ENCODE measurements at regions not wholly inside any gene's neighbourhood (a gene's known extent, or its start where the extent isn't known, plus 50 kb on each side); places are given as distances from the start of the nearest gene placed in this dataset.

DNA sequence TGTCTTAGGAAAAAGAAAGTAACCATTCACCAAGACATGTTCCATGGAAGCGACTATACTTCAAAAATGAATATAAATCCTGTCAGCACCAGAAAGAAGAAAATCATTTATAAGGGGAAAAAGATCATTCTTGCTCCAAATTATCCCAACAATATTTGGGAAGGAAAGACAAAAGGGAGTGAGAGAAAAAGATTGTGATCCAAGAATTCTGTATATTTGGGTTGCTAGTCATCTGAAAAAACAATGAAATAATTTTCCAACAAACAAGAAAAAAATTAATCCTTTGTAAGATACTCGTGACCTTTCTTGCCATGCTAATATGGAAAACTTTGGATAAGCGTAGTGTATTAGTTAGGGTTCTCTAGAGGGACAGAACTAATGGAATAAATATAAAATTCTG is 163.2 kb upstream of the ZNF32 start (continued):
- TF ChIP-seq, protein P1, sequence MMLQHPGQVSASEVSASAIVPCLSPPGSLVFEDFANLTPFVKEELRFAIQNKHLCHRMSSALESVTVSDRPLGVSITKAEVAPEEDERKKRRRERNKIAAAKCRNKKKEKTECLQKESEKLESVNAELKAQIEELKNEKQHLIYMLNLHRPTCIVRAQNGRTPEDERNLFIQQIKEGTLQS (IDR thresholded peaks at IDR 0.05): no peak
- TF ChIP-seq EZH2phosphoT487 (IDR thresholded peaks at IDR 0.05; ENCODE audit: borderline replicate concordance) (no peak), SP1 (IDR thresholded peaks at IDR 0.05; ENCODE audit: low read depth) (no peak), CEBPB (IDR thresholded peaks at IDR 0.05; ENCODE audit: low read depth) (no peak)

DNA sequence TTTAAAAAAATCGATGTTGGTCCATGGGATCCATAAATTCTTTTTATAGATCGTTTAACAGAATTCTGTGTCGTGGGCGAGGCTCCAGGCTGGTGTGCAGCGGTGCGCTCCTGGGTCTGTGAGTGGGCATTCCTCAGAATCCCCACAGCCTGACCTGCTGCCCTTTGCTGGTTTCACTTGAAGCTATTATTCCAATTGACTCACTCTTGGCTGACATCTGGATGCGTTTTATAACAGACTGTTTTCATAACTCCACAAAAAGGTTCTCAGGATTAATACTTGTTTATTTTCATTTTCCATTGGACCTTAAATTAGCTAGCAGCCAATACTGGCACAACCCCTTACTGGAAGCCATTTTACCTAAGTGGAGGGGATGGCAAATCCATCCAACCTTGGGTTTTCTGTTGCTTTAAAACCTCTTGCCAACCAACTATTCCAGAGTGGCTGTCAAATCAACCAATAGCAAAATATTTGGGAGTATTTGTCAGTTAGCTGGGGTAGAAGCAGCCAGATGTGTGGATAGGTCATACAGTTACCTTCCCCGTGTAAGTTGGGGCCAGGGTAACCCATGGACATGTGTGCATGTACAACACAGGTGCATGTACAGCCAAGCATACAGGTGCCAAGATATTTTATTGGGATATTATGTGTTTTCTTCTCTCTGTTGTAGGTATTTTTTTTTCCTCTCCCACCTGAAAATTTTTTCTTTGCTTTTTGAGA is 160.7 kb upstream of the ZNF32 start:
- TF ChIP-seq YY1 (IDR thresholded peaks at IDR 0.05; ENCODE audit: extremely low read depth, insufficient replicate concordance, low read depth, low read length) (no peak), FOSL1 (IDR thresholded peaks at IDR 0.05; ENCODE audit: low read depth) (no peak), SIN3A (IDR thresholded peaks at IDR 0.05; ENCODE audit: low read depth) (no peak), RAD21 (IDR thresholded peaks at IDR 0.05; ENCODE audit: low read depth) (no peak), POLR2A (IDR thresholded peaks at IDR 0.05; ENCODE audit: borderline replicate concordance, extremely low read depth, insufficient read depth, insufficient read length) (no peak), ZNF274 (IDR thresholded peaks at IDR 0.05; ENCODE audit: low read depth, low read length) (no peak), CEBPB (IDR thresholded peaks at IDR 0.05; ENCODE audit: low read depth) (no peak), EGR1 (IDR thresholded peaks at IDR 0.05; ENCODE audit: low read depth) (no peak), JUND (IDR thresholded peaks at IDR 0.05) (no peak), POLR2AphosphoS5 (IDR thresholded peaks at IDR 0.05; ENCODE audit: low read depth, low read length) (no peak), EZH2phosphoT487 (IDR thresholded peaks at IDR 0.05; ENCODE audit: borderline replicate concordance) (no peak), EZH2 (IDR thresholded peaks at IDR 0.05) (no peak), CBX3 (IDR thresholded peaks at IDR 0.05; ENCODE audit: low read depth) (no peak)
- TF ChIP-seq, protein P2, sequence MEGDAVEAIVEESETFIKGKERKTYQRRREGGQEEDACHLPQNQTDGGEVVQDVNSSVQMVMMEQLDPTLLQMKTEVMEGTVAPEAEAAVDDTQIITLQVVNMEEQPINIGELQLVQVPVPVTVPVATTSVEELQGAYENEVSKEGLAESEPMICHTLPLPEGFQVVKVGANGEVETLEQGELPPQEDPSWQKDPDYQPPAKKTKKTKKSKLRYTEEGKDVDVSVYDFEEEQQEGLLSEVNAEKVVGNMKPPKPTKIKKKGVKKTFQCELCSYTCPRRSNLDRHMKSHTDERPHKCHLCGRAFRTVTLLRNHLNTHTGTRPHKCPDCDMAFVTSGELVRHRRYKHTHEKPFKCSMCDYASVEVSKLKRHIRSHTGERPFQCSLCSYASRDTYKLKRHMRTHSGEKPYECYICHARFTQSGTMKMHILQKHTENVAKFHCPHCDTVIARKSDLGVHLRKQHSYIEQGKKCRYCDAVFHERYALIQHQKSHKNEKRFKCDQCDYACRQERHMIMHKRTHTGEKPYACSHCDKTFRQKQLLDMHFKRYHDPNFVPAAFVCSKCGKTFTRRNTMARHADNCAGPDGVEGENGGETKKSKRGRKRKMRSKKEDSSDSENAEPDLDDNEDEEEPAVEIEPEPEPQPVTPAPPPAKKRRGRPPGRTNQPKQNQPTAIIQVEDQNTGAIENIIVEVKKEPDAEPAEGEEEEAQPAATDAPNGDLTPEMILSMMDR (IDR thresholded peaks at IDR 0.05 in 2 of 3, conservative IDR thresholded peaks at IDR 0.05 in 1 of 3; ENCODE audit: borderline replicate concordance in 1 of 3, insufficient read depth in 1 of 3, low read depth in 2 of 3, low read length in 2 of 3): no peak
- TF ChIP-seq, protein P3, sequence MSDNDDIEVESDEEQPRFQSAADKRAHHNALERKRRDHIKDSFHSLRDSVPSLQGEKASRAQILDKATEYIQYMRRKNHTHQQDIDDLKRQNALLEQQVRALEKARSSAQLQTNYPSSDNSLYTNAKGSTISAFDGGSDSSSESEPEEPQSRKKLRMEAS (IDR thresholded peaks at IDR 0.05): no peak
- TF ChIP-seq, protein P1 (IDR thresholded peaks at IDR 0.05): no peak
- TF ChIP-seq, protein P4, sequence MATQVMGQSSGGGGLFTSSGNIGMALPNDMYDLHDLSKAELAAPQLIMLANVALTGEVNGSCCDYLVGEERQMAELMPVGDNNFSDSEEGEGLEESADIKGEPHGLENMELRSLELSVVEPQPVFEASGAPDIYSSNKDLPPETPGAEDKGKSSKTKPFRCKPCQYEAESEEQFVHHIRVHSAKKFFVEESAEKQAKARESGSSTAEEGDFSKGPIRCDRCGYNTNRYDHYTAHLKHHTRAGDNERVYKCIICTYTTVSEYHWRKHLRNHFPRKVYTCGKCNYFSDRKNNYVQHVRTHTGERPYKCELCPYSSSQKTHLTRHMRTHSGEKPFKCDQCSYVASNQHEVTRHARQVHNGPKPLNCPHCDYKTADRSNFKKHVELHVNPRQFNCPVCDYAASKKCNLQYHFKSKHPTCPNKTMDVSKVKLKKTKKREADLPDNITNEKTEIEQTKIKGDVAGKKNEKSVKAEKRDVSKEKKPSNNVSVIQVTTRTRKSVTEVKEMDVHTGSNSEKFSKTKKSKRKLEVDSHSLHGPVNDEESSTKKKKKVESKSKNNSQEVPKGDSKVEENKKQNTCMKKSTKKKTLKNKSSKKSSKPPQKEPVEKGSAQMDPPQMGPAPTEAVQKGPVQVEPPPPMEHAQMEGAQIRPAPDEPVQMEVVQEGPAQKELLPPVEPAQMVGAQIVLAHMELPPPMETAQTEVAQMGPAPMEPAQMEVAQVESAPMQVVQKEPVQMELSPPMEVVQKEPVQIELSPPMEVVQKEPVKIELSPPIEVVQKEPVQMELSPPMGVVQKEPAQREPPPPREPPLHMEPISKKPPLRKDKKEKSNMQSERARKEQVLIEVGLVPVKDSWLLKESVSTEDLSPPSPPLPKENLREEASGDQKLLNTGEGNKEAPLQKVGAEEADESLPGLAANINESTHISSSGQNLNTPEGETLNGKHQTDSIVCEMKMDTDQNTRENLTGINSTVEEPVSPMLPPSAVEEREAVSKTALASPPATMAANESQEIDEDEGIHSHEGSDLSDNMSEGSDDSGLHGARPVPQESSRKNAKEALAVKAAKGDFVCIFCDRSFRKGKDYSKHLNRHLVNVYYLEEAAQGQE (IDR thresholded peaks at IDR 0.05; ENCODE audit: low read depth): no peak
- Histone ChIP-seq H3K27me3 (ENCODE audit: insufficient read depth, low read length) (peaks cover 29% of the 10 kb centered on the region), H4K20me1 (ENCODE audit: insufficient read depth) (no peaks in the 10 kb centered on the region), H3K4me2 (ENCODE audit: low read length) (no peak overlapping the region), H3K9ac (ENCODE audit: low read length) (no peak overlapping the region), H3K79me2 (ENCODE audit: insufficient read depth, low read length) (no peaks in the 10 kb centered on the region), H3K9me2 (ENCODE audit: insufficient read depth) (no peaks in the 10 kb centered on the region), H2AFZ (ENCODE audit: low read depth, low read length, poor library complexity, severe bottlenecking) (no peak overlapping the region), H3K27ac (ENCODE audit: low read depth, low read length) (no peak overlapping the region), H3K9me3 (ENCODE audit: control insufficient read depth in 1 of 2, insufficient read depth in 1 of 2, low read depth in 1 of 2, low read length in 2 of 2) (no peaks in the 10 kb centered on the region), H3K4me3 (replicated peaks in 1 of 2; ENCODE audit: low read depth in 1 of 2, low read length in 2 of 2) (no peak overlapping the region), H3K4me1 (ENCODE audit: control insufficient read depth in 1 of 2, insufficient read depth in 2 of 2, low read length in 2 of 2) (no peaks in the 10 kb centered on the region), H3K36me3 (ENCODE audit: control insufficient read depth in 1 of 2, insufficient read depth in 2 of 2, low read length in 2 of 2) (no peaks in the 10 kb centered on the region)
- ChIA-PET POLR2A (no interaction called here), CTCF (no interaction called here), RAD21 (ENCODE audit: low non-redundant PET in 1 of 2, low total read pairs in 2 of 2, uncharacterized antibody in 2 of 2, unreplicated experiment in 2 of 2) (no interaction called here)
- no TSS peak for BruUV-seq (replicated peaks)
- DNase-seq (ENCODE audit: low read depth, low spot score) (no peak), ATAC-seq (no peak)
- intact Hi-C loops (cut with micrococcal nuclease): loop anchor here (5.0 kb wide), 1 partner anchor 48 kb away; no protein-coding TSS in a partner anchor

All from HCT116 (cell line).